K562 (cell line): ENCODE measurements at regions not wholly inside any gene's neighbourhood (a gene's known extent, or its start where the extent isn't known, plus 50 kb on each side); places are given as distances from the start of the nearest gene placed in this dataset.

Experiments used
- ATAC-seq: fragments of 200-7000 bp; cut with Tn5 transposase; 3 replicates; pipeline ENCODE4 v1.9.1; 2020; ENCODE audit warnings: moderate library complexity
- BruUV-seq: library from RNA; stranded (reverse); fragments of 400-500 nt; replicated peaks from 2 replicates; lab custom pipeline; 2021; lab: Mats Ljungman, UMichigan
- CTCF ChIA-PET: fragments of 300-600 bp; formaldehyde crosslinking; extraction: SDS; loops from one replicate; lab custom pipeline; 2021; ENCODE audit warnings: low intra/inter-chr PET ratio; lab: Yijun Ruan, JAX
- POLR2A ChIA-PET: fragments of 300-600, 350-650 bp; sonication (Branson Sonifier 250); formaldehyde crosslinking; extraction: SDS; loops from one replicate; lab custom pipeline; 2021; ENCODE audit warnings: antibody characterized with exemption, inconsistent platforms; lab: Yijun Ruan, JAX
- DNase-seq, 4 experiments: peaks; one replicate each; pipeline versions ENCODE4 v3.0.0 to v3.0.0-alpha.2; 2011 to 2018; ENCODE audit warnings: low spot score in 3 of 4, mixed read lengths in 3 of 4; ENCODE audit errors: extremely low read depth in 1 of 4
- FAIRE-seq: peaks from 2 replicates; lab custom pipeline; 2011; peaks lifted over from hg19 to GRCh38; lab: Jason Lieb, UNC
- H2AFZ ChIP-seq: 2 replicates; pipeline ENCODE4 v1.6.0; 2011; ENCODE audit warnings: low read depth, low read length, control low read depth, inconsistent platforms
- H3K27ac ChIP-seq: fragments of 200-600 bp; 3 replicates; pipeline ENCODE4 v1.8.0; 2011; ENCODE audit warnings: low read depth, mild to moderate bottlenecking, control low read depth, inconsistent platforms, low read length, moderate library complexity, mixed read lengths; ENCODE audit errors: extremely low read depth
- H3K27me3 ChIP-seq, 2 experiments: fragments of 300-600 bp in 1 of 2; 2 replicates in 1 of 2; 3 replicates in 1 of 2; pipeline versions ENCODE4 v1.6.0 to v1.8.0; 2011; ENCODE audit warnings: inconsistent platforms in 2 of 2, low read length in 2 of 2, mild to moderate bottlenecking in 1 of 2, mixed read lengths in 1 of 2, moderate library complexity in 1 of 2; ENCODE audit not compliant: control insufficient read depth in 2 of 2, insufficient read depth in 2 of 2
- H3K36me3 ChIP-seq: fragments of 300-600 bp; 3 replicates; pipeline ENCODE4 v1.8.0; 2011; ENCODE audit warnings: mild to moderate bottlenecking, low read length, inconsistent platforms; ENCODE audit not compliant: control insufficient read depth, insufficient read depth
- H3K4me1 ChIP-seq, 2 experiments: fragments of 200-600 bp in 1 of 2; replicated peaks in 1 of 2; 2 replicates in 1 of 2; 3 replicates in 1 of 2; pipeline versions ENCODE4 v1.5.1 to v1.8.0; 2011; ENCODE audit warnings: inconsistent platforms in 2 of 2, low read length in 2 of 2, mild to moderate bottlenecking in 1 of 2, mixed read lengths in 1 of 2, moderate library complexity in 1 of 2; ENCODE audit not compliant: control insufficient read depth in 2 of 2, insufficient read depth in 2 of 2
- H3K4me2 ChIP-seq: 2 replicates; pipeline ENCODE4 v1.6.1; 2011; ENCODE audit warnings: low read length, control low read depth, inconsistent platforms, mixed read lengths; ENCODE audit not compliant: insufficient read depth
- H3K4me3 ChIP-seq: fragments of 200-600 bp; sonication (generic), shearing (Covaris generic); 2 replicates; pipeline ENCODE4 v1.5.1; 2016; ENCODE audit warnings: control low read depth, inconsistent platforms
- H3K79me2 ChIP-seq: fragments of 200-600 bp; 3 replicates; pipeline ENCODE4 v1.8.0; 2011; ENCODE audit warnings: low read length, inconsistent platforms; ENCODE audit not compliant: control insufficient read depth, insufficient read depth
- H3K9ac ChIP-seq, 2 experiments: 2 replicates each; pipeline versions ENCODE4 v1.6.0 to v1.6.1; 2011; ENCODE audit warnings: low read depth in 2 of 2, low read length in 2 of 2, control low read depth in 1 of 2, inconsistent platforms in 1 of 2, mild to moderate bottlenecking in 1 of 2, mixed read lengths in 1 of 2; ENCODE audit not compliant: insufficient read depth in 1 of 2
- H3K9me1 ChIP-seq: one replicate; pipeline ENCODE4 v1.6.0; 2011; ENCODE audit warnings: inconsistent platforms, mild to moderate bottlenecking, low read length, moderate library complexity; ENCODE audit not compliant: control insufficient read depth, insufficient read depth
- H3K9me3 ChIP-seq: replicated peaks from 2 replicates; pipeline ENCODE4 v1.5.1; 2011; ENCODE audit warnings: low read depth, low read length, inconsistent platforms; ENCODE audit not compliant: control insufficient read depth, insufficient read depth
- H4K20me1 ChIP-seq: replicated peaks from 2 replicates; pipeline ENCODE4 v1.6.1; 2011; ENCODE audit warnings: low read length, inconsistent platforms, mixed read lengths; ENCODE audit not compliant: control insufficient read depth, insufficient read depth
- FOS ChIP-seq: IDR thresholded peaks from 3 replicates; pipeline ENCODE4 v1.6.1; 2011; ENCODE audit not compliant: insufficient read length; ENCODE audit errors: extremely low read depth
- GATAD2A ChIP-seq: fragments of 450-650 bp; IDR thresholded peaks from 2 replicates; pipeline ENCODE4 v1.6.1; 2017
- GTF2A2 ChIP-seq: IDR thresholded peaks from 2 replicates; pipeline ENCODE4 v1.6.1; 2016; ENCODE audit warnings: mild to moderate bottlenecking, missing genetic modification characterization, missing compliant biosample characterization
- MBD2 ChIP-seq: sonication (generic); IDR thresholded peaks from 2 replicates; pipeline ENCODE4 v1.6.1; 2016; ENCODE audit warnings: low read depth, borderline replicate concordance
- NELFE ChIP-seq: IDR thresholded peaks from 2 replicates; pipeline ENCODE4 v1.6.1; 2011; ENCODE audit warnings: mild to moderate bottlenecking; ENCODE audit not compliant: insufficient read depth, insufficient read length
- SAP30 ChIP-seq: fragments of 200-600 bp; sonication (generic); IDR thresholded peaks from 2 replicates; pipeline ENCODE4 v1.6.1; 2012; ENCODE audit warnings: borderline replicate concordance, low read depth, mild to moderate bottlenecking, moderate library complexity, low read length, control low read depth, inconsistent platforms; ENCODE audit not compliant: insufficient read depth, poor library complexity, severe bottlenecking
- SMARCE1 ChIP-seq: fragments of 450-650 bp; IDR thresholded peaks from 2 replicates; pipeline ENCODE4 v1.7.1; 2016; ENCODE audit warnings: mild to moderate bottlenecking
- ZNF77 ChIP-seq: fragments of 250-450 bp; sonication (Bioruptor Pico); IDR thresholded peaks from 2 replicates; pipeline ENCODE4 v1.5.0; 2020
- in situ Hi-C: fragments of 300-500 bp; cut with MboI; formaldehyde crosslinking; loops from 4 replicates; pipeline ENCODE4 v1.15.0; 2018; ENCODE audit warnings: inconsistent platforms, mixed read lengths
- intact Hi-C: fragments of 100-400 bp; cut with micrococcal nuclease; formaldehyde crosslinking; loops from 2 replicates; pipeline ENCODE4 v1.14.2; 2022
- TF ChIP-seq, protein P1 (sequence below): sonication (generic); formaldehyde crosslinking; IDR thresholded peaks from 2 replicates; pipeline ENCODE4 v1.8.1; 2023; ENCODE audit warnings: mild to moderate bottlenecking, missing genetic modification reagents

DNA sequence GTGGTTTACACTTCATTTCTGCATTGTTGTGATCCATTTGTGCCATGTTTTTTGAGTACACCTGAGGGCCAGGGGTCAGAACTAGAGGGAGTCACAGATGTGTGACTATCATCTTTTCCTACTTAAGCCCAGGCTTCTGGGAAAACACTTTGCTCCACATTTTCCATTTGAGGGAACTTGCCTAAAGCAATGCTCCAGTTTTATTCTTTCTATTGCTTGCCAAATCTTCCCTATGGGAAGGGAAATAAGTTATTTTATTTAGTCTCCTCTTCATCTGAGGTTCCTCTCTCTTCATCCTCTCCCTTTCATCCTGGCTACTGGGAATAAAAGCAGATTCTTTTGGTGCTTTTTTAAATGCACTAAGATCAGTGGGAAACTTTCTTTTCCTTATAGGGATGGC lies 179.9 kb upstream of the PRSS58 start:
- Histone ChIP-seq H3K9me3 (no peaks in the 10 kb centered on the region), H3K27me3 (peaks cover 0 to 4% of the 10 kb centered on the region in 2 experiments; a peak in 1 of 5 replicates), H3K9me1 (no peaks in the 10 kb centered on the region), H2AFZ (no peak overlapping the region), H4K20me1 (no peaks in the 10 kb centered on the region), H3K4me1 (no peaks in the 10 kb centered on the region), H3K4me2 (no peak overlapping the region), H3K79me2 (no peaks in the 10 kb centered on the region), H3K9ac (no peak overlapping the region), H3K36me3 (no peaks in the 10 kb centered on the region), H3K27ac (no peak overlapping the region), H3K4me3 (no peak overlapping the region)
- ChIA-PET POLR2A (no interaction called here), CTCF (interaction anchor here (0.7 kb wide), 1 partner anchor 777 kb away, joined by 3 read pairs; no protein-coding TSS in a partner anchor)
- DNase-seq (no peak), ATAC-seq (no peak), FAIRE-seq (no peak)
- in situ Hi-C loops: no loop called here
- intact Hi-C loops: no loop called here
- TF ChIP-seq, protein P1, sequence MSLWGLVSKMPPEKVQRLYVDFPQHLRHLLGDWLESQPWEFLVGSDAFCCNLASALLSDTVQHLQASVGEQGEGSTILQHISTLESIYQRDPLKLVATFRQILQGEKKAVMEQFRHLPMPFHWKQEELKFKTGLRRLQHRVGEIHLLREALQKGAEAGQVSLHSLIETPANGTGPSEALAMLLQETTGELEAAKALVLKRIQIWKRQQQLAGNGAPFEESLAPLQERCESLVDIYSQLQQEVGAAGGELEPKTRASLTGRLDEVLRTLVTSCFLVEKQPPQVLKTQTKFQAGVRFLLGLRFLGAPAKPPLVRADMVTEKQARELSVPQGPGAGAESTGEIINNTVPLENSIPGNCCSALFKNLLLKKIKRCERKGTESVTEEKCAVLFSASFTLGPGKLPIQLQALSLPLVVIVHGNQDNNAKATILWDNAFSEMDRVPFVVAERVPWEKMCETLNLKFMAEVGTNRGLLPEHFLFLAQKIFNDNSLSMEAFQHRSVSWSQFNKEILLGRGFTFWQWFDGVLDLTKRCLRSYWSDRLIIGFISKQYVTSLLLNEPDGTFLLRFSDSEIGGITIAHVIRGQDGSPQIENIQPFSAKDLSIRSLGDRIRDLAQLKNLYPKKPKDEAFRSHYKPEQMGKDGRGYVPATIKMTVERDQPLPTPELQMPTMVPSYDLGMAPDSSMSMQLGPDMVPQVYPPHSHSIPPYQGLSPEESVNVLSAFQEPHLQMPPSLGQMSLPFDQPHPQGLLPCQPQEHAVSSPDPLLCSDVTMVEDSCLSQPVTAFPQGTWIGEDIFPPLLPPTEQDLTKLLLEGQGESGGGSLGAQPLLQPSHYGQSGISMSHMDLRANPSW (CRISPR knock-in tag): no peak
- TF ChIP-seq NELFE: no peak
- no peak for TF ChIP-seq ZNF77 (CRISPR knock-in tag)
- no peak for TF ChIP-seq SMARCE1
- no peak for TF ChIP-seq GATAD2A
- TF ChIP-seq MBD2: no peak
- no peak for TF ChIP-seq SAP30
- TF ChIP-seq FOS: no peak
- no peak for TF ChIP-seq GTF2A2 (tag)
- BruUV-seq: no TSS peak
